Skeletal muscle cell (primary cell): ENCODE measurements at regions not wholly inside any gene's neighbourhood (a gene's known extent, or its start where the extent isn't known, plus 50 kb on each side); places are given as distances from the start of the nearest gene placed in this dataset.

ENCODE experiments used
- DNase-seq: peaks from one replicate; pipeline ENCODE4 v3.0.0-alpha.2; 2010; ENCODE audit warnings: low read depth
- H3K4me3 ChIP-seq: 2 replicates; pipeline ENCODE4 v1.5.1; 2011; ENCODE audit warnings: low read depth, mild to moderate bottlenecking, control low read depth, low read length, moderate library complexity

- no peak for DNase-seq
- H3K4me3 ChIP-seq = no peak overlapping the region
Observed at GRCh38 chr4:1460967-1461868, 55.0 kb upstream of the NKX1-1 start.

GRCh38 chr4:1459722-1460511, 53.7 kb upstream of the NKX1-1 start:
- no peak overlapping the region for H3K4me3 ChIP-seq
- no peak for DNase-seq

GRCh38 chr4:1459081-1459721, 53.0 kb upstream of the NKX1-1 start:
- no peak for DNase-seq
- H3K4me3 ChIP-seq = no peak overlapping the region

- H3K4me3 ChIP-seq = no peak overlapping the region
- DNase-seq = no peak
Observed at GRCh38 chr4:1458581-1458980, 52.3 kb upstream of the NKX1-1 start.
